Dermis blood vessel endothelial cell (primary cell): ENCODE measurements at regions not wholly inside any gene's neighbourhood (a gene's known extent, or its start where the extent isn't known, plus 50 kb on each side); places are given as distances from the start of the nearest gene placed in this dataset.

Experiments used
- DNase-seq: peaks from one replicate; pipeline ENCODE4 v3.0.0; 2010

- DNase-seq, result no peak
Observed at GRCh38 chr14:105817971-105818711, 291.8 kb downstream of the TMEM121 start.

DNA sequence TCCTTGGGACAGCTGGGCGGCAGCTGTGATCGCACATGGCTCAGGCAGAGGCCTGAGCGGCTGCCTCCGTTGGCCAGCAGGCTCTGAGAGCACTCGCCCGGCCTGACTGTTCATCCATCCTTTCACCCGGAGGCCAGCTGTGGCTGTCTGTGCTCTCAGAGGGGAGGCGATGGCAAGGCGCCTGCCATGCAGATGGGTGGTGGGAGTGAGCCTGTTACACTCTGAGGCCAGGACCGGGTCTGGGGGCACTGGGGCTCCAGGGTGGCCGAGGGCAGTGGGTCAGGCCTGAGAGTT is 292.3 kb downstream of the TMEM121 start:
- DNase-seq, result no peak

GRCh38 chr14:105830171-105830570 is 303.8 kb downstream of the TMEM121 start:
- no peak for DNase-seq

DNA sequence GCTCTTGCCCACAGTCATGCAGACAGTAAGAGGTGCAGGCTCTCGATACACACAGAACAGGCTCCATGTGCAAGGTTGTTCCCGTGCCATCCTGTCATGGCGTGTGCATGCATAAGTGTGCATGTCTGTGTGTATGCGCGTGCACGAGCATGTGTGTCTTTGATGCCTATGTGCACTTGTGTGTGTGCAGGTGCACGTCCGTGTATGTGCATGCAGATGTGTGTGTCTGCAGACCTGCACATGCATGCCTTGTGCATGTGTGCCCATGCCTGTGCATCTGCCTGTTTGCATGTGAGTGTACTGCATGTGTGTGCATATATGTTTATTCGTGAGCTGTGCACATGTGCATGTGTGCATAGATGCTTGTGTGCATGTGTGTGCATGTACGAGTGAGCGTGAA is 309.8 kb downstream of the TMEM121 start:
- DNase-seq, result no peak

GRCh38 chr14:105836730-105837129 is 310.3 kb downstream of the TMEM121 start:
- no peak for DNase-seq

DNA sequence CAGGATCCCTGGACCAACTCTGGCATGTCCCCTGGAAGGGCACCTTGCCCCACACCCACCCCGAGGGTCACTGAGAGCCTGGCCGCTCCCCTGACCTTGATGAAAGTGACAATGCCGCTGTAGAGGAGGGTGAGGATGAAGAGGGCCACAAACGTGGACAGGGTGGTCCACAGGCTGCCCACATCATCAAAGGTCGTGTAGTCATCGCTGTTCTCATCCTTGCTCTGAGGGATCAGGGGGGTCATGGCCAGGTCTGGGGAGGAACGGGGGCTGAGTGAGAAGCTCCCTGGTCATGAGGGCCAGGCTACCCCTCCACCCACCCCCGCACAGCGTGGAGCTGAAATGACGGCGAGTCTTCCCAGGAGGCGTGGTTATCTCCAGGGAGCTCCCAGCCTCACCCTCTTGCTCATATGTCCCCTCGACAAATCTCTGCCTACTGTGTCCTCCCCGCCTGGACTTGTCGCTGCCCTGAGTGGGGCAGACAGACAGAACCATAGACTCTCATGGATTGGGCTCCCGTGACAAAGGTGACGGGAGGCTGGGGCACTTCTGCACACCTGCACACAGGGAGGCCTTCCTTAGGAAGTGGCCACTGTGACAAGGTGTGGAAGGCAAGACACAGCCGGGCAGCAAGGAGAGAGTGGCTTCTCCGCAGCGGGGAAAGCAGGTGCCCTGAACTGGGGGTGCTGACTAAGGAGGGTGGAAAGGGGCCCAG is 311.1 kb downstream of the TMEM121 start:
- DNase-seq, result no peak

DNA sequence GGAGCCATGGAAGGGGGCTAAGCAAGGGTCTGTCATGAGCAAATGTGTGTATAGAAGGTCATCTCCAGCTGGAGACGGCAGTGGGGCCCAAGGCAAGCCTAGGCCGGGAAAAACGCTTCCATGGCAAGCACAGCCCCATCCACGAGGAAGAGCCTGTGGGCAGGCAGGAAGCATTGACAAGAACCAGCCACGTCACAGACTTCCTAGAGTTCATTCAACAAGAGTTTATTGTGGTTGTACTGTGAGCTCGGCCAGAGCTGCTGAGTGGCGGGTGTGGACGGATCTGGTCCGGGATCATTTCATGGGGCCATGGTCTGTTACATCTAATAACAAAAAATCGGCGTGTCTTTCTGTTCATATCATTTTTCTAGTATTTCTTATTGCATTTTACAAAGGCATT is 311.7 kb downstream of the TMEM121 start:
- DNase-seq, result no peak

DNA sequence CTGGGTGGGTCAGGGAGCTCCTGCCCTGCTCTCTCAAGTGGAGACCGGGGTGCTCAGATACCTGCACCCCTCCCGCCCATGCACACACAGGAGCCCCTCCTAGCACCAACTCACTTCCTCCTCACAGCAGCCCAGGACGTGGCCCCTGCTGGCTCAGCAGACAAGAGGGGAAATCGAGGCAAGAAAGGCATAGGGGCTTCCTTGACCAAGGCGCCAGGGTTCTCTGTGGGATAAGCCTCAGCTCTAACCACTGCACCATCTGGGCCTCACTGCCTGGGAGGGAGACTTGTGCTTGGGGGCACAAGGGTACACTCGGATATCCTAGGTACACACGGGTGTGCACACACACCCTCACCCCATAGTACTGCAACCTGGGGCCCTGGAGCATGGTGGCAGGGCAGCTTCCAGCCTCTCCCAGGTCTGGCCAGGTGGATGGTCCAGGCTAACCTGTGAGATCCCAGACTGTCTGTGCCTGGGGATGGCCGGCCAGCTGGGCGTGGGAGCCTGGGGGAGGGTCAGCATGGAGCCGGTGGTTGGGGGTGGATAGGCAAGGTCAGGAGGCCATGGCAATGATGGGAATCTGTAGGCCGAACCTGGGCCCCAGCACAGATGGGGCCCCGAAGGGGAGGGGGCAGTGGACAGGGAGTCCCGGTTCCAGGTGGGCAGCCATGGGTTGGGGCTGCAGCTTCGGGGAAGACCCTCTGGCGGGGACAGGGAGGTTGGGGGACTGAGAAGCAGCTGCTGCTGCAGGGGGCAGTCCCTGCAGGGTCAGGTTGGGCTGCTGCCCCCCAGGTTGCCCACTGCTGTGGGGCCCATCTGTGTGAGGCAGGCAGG is 312.4 kb downstream of the TMEM121 start:
- DNase-seq, result no peak

- DNase-seq, result no peak
Observed at GRCh38 chr14:105839425-105840265, 313.3 kb downstream of the TMEM121 start.

DNA sequence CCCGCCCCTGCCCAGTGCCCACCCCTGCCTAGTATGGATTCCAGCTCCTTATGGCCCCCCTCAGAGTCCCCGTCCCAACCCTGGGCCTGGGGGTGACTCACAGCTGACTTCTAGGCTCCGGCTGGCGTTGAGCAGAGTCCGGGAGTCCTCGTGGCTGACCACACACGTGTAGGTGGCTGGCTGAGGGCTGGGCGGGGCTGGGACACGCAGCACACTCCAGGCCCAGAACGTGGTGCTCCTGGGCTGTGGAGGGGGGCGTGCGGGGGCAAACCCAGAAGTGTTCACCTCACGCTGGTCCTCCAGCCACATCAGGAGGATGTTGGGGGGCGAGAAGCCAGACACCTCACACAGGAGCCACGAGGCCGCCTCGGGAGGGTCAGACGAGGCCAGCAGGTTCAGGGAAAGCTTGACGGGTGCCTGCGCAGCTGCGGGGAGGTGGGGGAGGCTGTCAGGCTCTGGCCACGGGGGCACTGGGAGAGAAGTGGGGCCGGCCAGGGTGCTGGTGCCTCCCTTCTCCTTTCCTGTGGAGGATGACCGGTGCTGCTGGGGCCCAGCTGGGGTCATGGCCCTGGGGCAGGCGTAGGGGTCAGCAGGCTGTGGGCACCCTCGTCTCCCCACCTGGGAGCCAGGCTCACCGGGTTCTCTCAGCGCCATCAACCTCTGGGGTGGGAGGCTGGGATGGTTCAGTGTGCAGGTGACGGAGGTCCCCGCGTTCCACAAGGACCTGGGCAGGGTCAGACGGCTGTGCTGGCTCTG is 314.1 kb downstream of the TMEM121 start:
- DNase-seq, result no peak

DNA sequence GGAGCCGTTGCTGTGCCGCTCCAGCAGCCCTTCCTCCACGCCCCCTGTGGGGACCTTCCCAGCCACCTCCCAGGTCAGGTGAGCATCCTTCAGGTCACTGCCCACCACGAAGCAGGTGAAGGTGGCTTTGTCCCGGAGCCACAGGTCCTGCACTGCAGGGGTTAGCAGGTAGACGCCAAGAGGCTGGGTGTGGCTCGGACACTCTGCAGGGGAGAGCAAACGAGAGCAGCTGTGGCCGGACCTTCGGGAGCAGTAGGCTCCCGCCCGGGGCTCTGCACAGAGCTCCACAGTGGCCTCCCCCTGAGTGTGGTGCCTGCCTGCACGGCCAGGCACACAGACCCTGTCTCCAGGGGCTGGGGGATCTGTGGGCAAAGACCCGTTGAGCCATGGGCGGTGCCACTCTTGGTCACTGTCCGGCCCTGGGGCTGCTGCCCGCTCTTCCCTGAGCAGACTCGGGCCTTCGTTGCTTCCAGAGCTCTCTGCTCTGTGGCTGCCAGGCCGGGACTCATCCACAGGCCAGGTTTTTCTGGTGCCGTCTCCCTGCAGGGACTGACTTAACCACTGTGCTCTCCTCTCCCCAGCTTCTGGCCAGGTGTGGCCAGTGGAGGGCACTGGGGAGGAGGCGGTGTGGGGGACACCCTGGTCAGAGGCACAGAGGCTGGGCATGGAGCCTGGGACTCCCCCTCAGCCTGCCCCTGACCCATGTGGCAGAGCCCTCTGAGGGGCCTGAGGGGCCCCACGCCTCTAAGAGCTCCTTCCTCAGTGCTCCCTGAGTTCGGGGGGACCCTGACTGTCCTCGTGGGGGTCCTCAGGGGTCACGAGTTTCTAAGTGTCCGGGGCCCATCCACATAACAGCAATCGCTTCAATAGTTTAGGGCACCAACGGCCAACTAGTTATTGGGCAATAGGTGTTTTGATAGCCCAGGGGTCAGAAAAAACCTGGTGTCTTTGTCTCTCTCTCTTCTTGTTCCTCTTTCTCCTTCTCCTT is 314.9 kb downstream of the TMEM121 start:
- no peak for DNase-seq

- no peak for DNase-seq
Observed at GRCh38 chr14:105842105-105842504, 315.7 kb downstream of the TMEM121 start.

DNA sequence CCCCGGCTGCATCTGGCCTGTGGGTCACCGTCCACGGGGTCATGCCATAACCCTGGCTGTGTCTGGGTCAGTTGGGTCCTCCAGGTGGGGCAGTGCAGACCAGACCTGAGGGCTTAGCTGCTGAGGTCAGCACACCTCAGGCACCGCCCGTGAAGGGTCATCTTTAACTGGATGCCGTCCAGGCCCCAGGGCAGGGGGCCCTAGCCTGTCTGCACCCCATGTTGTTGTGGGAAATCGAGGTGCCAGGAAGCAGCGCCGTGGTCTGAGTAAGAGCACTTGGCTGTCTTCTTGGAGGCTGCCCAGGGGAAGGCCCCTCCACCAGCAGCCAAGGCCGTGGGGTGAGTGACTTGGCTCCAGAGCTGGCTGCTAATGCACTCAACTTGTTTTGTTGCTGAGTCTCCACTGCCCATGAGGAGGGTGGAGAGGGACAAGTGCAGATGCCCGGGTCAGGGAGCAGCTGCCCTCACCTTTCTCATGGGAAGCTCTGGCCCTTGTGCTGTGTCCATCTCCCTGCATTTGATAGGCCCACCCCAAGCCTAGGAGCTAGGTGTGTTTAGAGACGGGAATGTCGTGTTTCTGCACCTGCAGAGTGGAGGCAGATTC is 317.2 kb downstream of the TMEM121 start:
- DNase-seq, result no peak

- no peak for DNase-seq
Observed at GRCh38 chr14:105844047-105844630, 317.8 kb downstream of the TMEM121 start.

DNA sequence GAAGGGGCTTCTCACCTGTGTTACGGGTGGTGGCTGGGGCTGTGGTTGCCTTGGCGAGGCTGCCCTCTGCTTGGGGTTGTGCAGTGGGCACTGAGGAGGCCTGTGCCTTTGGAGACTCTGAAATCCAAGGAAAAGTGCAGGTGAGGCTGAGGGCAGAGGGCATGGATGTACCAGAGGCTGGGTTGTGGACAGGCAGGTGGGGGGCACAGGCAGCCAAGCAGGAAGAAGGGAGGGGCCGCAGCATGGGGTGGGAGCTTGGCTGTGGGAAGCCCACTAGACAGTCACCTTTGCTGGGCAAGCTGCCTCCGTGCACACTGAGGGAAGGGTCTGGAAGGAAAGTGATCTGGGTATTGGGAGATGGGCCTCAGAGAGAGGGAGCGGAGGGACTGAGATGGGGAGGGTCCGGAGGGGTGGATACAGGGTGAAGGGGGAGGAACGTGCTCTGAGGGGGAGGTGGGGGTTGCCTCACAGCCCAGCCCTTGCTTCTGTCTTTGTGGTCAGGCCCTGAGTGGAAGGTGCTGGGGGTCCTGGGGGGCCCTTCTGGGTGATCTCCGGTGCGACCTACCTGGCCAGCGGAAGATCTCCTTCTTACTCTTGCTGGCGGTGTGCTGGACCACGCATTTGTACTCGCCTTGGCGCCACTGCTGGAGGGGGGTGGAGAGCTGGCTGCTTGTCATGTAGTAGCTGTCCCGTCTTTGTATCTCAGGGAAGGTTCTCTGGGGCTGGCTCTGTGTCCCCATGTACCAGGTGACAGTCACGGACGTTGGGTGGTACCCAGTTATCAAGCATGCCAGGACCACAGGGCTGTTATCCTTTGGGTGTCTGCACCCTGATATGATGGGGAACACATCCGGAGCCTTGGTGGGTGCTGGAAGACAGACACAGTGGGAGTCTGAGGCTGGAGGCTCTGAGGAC is 318.7 kb downstream of the TMEM121 start:
- DNase-seq, result no peak

DNA sequence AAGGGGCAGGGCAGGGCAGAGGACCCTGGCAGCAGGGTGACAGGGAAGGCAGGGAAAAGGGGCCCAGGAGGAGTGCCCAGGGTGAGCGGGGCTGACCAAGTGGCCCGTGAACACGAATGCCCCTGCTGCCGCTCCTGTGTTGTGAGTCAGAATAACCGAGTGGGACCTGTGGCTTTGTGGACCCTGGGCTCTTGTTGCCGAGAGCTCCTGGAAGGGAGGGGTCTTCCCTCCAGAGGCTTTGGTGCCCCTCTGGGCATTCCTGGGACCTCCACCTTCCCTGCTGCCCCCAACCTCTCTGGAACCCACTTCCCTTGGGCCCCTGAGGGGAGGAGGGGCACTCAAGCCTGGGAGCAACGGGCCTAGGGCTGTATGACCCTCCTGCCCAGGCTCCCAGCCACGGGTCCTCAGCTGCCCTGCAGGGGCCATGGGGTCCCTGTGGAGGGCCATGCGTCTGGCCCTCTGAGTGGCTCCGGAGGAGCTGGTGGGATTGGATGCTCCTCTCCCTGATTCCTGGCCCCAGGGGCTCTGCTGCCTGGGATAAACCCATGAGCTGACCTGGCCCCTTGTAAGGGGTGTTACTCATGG is 319.4 kb downstream of the TMEM121 start:
- no peak for DNase-seq

DNA sequence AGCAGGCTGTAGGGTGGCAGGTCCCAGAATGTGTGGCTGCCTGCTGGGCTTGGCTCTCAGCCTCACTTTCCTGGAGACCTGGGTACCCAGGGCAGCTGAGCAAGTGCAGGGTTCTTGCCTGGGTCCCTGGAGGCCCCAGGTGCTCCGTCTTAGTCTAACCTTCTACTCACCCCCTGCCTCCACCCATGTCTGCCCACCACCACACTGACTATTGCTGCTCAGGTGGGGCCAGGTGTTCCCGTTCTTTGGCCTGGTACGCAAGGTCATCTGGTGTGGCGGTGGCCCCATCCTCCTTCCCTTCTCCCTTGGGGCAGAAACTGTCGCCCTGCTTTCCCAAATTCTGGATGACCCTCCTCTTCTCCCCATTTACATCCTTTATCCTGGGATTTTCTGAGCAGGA is 319.9 kb downstream of the TMEM121 start:
- DNase-seq, result no peak

- no peak for DNase-seq
Observed at GRCh38 chr14:105847400-105847799, 321.0 kb downstream of the TMEM121 start.
